ENCODE measurements at regions not wholly inside any gene's neighbourhood (a gene's known extent, or its start where the extent isn't known, plus 50 kb on each side); places are given as distances from the start of the nearest gene placed in this dataset.

- no peak for DNase-seq (ENCODE audit: low read depth)
- no peak for TF ChIP-seq CTCF (IDR thresholded peaks at IDR 0.05; ENCODE audit: control insufficient read depth, extremely low read depth, insufficient read depth)
- no peak overlapping the region for H3K4me3 ChIP-seq (ENCODE audit: low read depth, low read length)
Observed at GRCh38 chr6:33898771-33899170, 95.0 kb upstream of the MLN start.

GRCh38 chr6:33897189-33897780, 93.5 kb upstream of the MLN start:
- TF ChIP-seq CTCF (IDR thresholded peaks at IDR 0.05; ENCODE audit: control insufficient read depth, extremely low read depth, insufficient read depth) = no peak
- H3K4me3 ChIP-seq (ENCODE audit: low read depth, low read length) = no peak overlapping the region
- DNase-seq (ENCODE audit: low read depth) = no peak

- no peak overlapping the region for H3K4me3 ChIP-seq (ENCODE audit: low read depth, low read length)
- DNase-seq (ENCODE audit: low read depth) = no peak
- no peak for TF ChIP-seq CTCF (IDR thresholded peaks at IDR 0.05; ENCODE audit: control insufficient read depth, extremely low read depth, insufficient read depth)
Observed at GRCh38 chr6:33896391-33897188, 92.8 kb upstream of the MLN start.

- TF ChIP-seq CTCF (IDR thresholded peaks at IDR 0.05; ENCODE audit: control insufficient read depth, extremely low read depth, insufficient read depth) = no peak
- H3K4me3 ChIP-seq (ENCODE audit: low read depth, low read length) = no peak overlapping the region
- no peak for DNase-seq (ENCODE audit: low read depth)
Observed at GRCh38 chr6:33895988-33896387, 92.2 kb upstream of the MLN start.

GRCh38 chr6:33895296-33895695, 91.5 kb upstream of the MLN start:
- TF ChIP-seq CTCF (IDR thresholded peaks at IDR 0.05; ENCODE audit: control insufficient read depth, extremely low read depth, insufficient read depth) = no peak
- no peak overlapping the region for H3K4me3 ChIP-seq (ENCODE audit: low read depth, low read length)
- no peak for DNase-seq (ENCODE audit: low read depth)

- no peak overlapping the region for H3K4me3 ChIP-seq (ENCODE audit: low read depth, low read length)
- no peak for DNase-seq (ENCODE audit: low read depth)
- TF ChIP-seq CTCF (IDR thresholded peaks at IDR 0.05; ENCODE audit: control insufficient read depth, extremely low read depth, insufficient read depth) = no peak
Observed at GRCh38 chr6:33894438-33894837, 90.6 kb upstream of the MLN start.

Measured in LNCaP clone FGC (cell line).